IMR-90 (cell line): ENCODE measurements at regions not wholly inside any gene's neighbourhood (a gene's known extent, or its start where the extent isn't known, plus 50 kb on each side); places are given as distances from the start of the nearest gene placed in this dataset.

ENCODE experiments used
- ATAC-seq: fragments of 200-7000 bp; cut with Tn5 transposase; 2 replicates; pipeline ENCODE4 v1.9.1; 2020; ENCODE audit warnings: low read depth, mild to moderate bottlenecking, moderate library complexity
- BruUV-seq: library from RNA; stranded (reverse); fragments of 400-500 nt; replicated peaks from 2 replicates; lab custom pipeline; 2021; lab: Mats Ljungman, UMichigan
- CTCF ChIA-PET: fragments of 300-600 bp; formaldehyde crosslinking; extraction: SDS; loops from one replicate; lab custom pipeline; 2021; ENCODE audit warnings: antibody characterized with exemption; lab: Yijun Ruan, JAX
- POLR2A ChIA-PET: fragments of 300-600 bp; sonication (Branson Sonifier 250); formaldehyde crosslinking; loops from one replicate; lab custom pipeline; 2022; ENCODE audit warnings: antibody characterized with exemption; ENCODE audit not compliant: unreplicated experiment; lab: Charles Lee
- DNase-seq: peaks from one replicate; pipeline ENCODE4 v3.0.0; 2013
- H2AFZ ChIP-seq: replicated peaks from 2 replicates; pipeline ENCODE3; 2013; ENCODE audit warnings: low read length, mild to moderate bottlenecking; ENCODE audit not compliant: poor library complexity
- H2AK5ac ChIP-seq: 2 replicates; pipeline ENCODE4 v1.6.1; 2013; ENCODE audit warnings: low read depth, low read length, inconsistent platforms
- H2AK9ac ChIP-seq: replicated peaks from 2 replicates; pipeline ENCODE3; 2013; ENCODE audit warnings: mild to moderate bottlenecking, low read depth, low read length, moderate library complexity; ENCODE audit not compliant: poor library complexity
- H2BK120ac ChIP-seq: 2 replicates; pipeline ENCODE4 v1.6.1; 2013; ENCODE audit warnings: low read depth, low read length, inconsistent platforms
- H2BK15ac ChIP-seq: 3 replicates; pipeline ENCODE4 v1.6.1; 2013; ENCODE audit warnings: low read depth, low read length, inconsistent platforms
- H2BK20ac ChIP-seq: 2 replicates; pipeline ENCODE4 v1.6.1; 2013; ENCODE audit warnings: low read depth, mild to moderate bottlenecking, inconsistent platforms, low read length, moderate library complexity
- H2BK5ac ChIP-seq: 2 replicates; pipeline ENCODE4 v1.6.1; 2013; ENCODE audit warnings: mild to moderate bottlenecking, low read depth, low read length, inconsistent platforms; ENCODE audit not compliant: poor library complexity, severe bottlenecking
- H3K14ac ChIP-seq: replicated peaks from 2 replicates; pipeline ENCODE4 v1.6.1; 2013; ENCODE audit warnings: low read depth, low read length, inconsistent platforms
- H3K18ac ChIP-seq: 2 replicates; pipeline ENCODE4 v1.6.1; 2013; ENCODE audit warnings: low read depth, low read length, control low read depth
- H3K23ac ChIP-seq: 2 replicates; pipeline ENCODE4 v1.6.1; 2013; ENCODE audit warnings: low read depth, low read length, inconsistent platforms
- H3K27ac ChIP-seq: 2 replicates; pipeline ENCODE4 v1.5.1; 2013; ENCODE audit warnings: mild to moderate bottlenecking, control low read depth, low read length; ENCODE audit not compliant: insufficient read depth
- H3K27me3 ChIP-seq: 2 replicates; pipeline ENCODE4 v1.6.1; 2013; ENCODE audit warnings: low read length; ENCODE audit not compliant: control insufficient read depth, insufficient read depth
- H3K36me3 ChIP-seq: 2 replicates; pipeline ENCODE4 v1.6.1; 2013; ENCODE audit warnings: low read length, mixed read lengths; ENCODE audit not compliant: control insufficient read depth, insufficient read depth
- H3K4ac ChIP-seq: 2 replicates; pipeline ENCODE4 v1.6.1; 2013; ENCODE audit warnings: low read depth, low read length, inconsistent platforms
- H3K4me1 ChIP-seq: 2 replicates; pipeline ENCODE4 v1.6.1; 2013; ENCODE audit warnings: low read length, mixed read lengths; ENCODE audit not compliant: control insufficient read depth, insufficient read depth
- H3K4me2 ChIP-seq: 2 replicates; pipeline ENCODE4 v1.6.1; 2013; ENCODE audit warnings: low read depth, mild to moderate bottlenecking, control low read depth, low read length, moderate library complexity
- H3K4me3 ChIP-seq: 2 replicates; pipeline ENCODE4 v1.5.1; 2013; ENCODE audit warnings: low read depth, mild to moderate bottlenecking, control low read depth, low read length, moderate library complexity; ENCODE audit not compliant: insufficient read depth
- H3K56ac ChIP-seq: 2 replicates; pipeline ENCODE4 v1.6.1; 2013; ENCODE audit warnings: low read length, inconsistent platforms; ENCODE audit not compliant: insufficient read depth; ENCODE audit errors: extremely low read depth
- H3K79me1 ChIP-seq, 2 experiments: 2 replicates each; pipeline ENCODE4 v1.6.1; 2013; ENCODE audit warnings: low read length in 2 of 2, inconsistent platforms in 1 of 2, low read depth in 1 of 2
- H3K9ac ChIP-seq: 2 replicates; pipeline ENCODE4 v1.6.1; 2013; ENCODE audit warnings: low read depth, low read length, control low read depth
- H3K9me1 ChIP-seq: 2 replicates; pipeline ENCODE4 v1.6.1; 2013; ENCODE audit warnings: low read length, inconsistent platforms; ENCODE audit not compliant: insufficient read depth
- H3K9me3 ChIP-seq: 2 replicates; pipeline ENCODE4 v1.6.1; 2013; ENCODE audit warnings: low read length; ENCODE audit not compliant: control insufficient read depth, insufficient read depth
- H4K20me1 ChIP-seq: 2 replicates; pipeline ENCODE4 v1.6.1; 2013; ENCODE audit warnings: low read length, inconsistent platforms; ENCODE audit not compliant: insufficient read depth
- H4K5ac ChIP-seq: 2 replicates; pipeline ENCODE4 v1.6.1; 2013; ENCODE audit warnings: mild to moderate bottlenecking, low read depth, low read length, control low read depth
- H4K8ac ChIP-seq, 2 experiments: 2 replicates each; pipeline ENCODE4 v1.6.1; 2013; ENCODE audit warnings: low read depth in 2 of 2, low read length in 2 of 2, control low read depth in 1 of 2, inconsistent platforms in 1 of 2
- H4K91ac ChIP-seq: 2 replicates; pipeline ENCODE4 v1.6.1; 2013; ENCODE audit warnings: low read depth, low read length, inconsistent platforms; ENCODE audit not compliant: insufficient read depth
- BHLHE40 ChIP-seq: fragments of 150-350 bp; IDR thresholded peaks from 2 replicates; pipeline ENCODE4 v1.6.1; 2016; ENCODE audit warnings: mild to moderate bottlenecking, low read depth, low read length
- CEBPB ChIP-seq: IDR thresholded peaks from 2 replicates; pipeline ENCODE4 v1.6.1; 2012; ENCODE audit warnings: low read depth, low read length, improper control_type of control experiment
- CHD1 ChIP-seq: IDR thresholded peaks from 2 replicates; pipeline ENCODE4 v1.6.1; 2012; ENCODE audit warnings: low read depth, low read length, improper control_type of control experiment
- CTCF ChIP-seq: conservative IDR thresholded peaks from 2 replicates; pipeline ENCODE4 v1.5.1; 2012; ENCODE audit warnings: mild to moderate bottlenecking, low read depth, low read length, improper control_type of control experiment
- FOS ChIP-seq: fragments of 150-350 bp; IDR thresholded peaks from 2 replicates; pipeline ENCODE4 v1.6.1; 2016; ENCODE audit warnings: low read depth, low read length
- MAFK ChIP-seq: IDR thresholded peaks from 2 replicates; pipeline ENCODE4 v1.6.1; 2012; ENCODE audit warnings: low read depth, low read length, improper control_type of control experiment
- MAZ ChIP-seq: IDR thresholded peaks from 2 replicates; pipeline ENCODE4 v1.6.1; 2012; ENCODE audit warnings: low read depth, mild to moderate bottlenecking, low read length, improper control_type of control experiment, moderate library complexity, borderline replicate concordance
- MXI1 ChIP-seq: IDR thresholded peaks from 2 replicates; pipeline ENCODE4 v1.6.1; 2012; ENCODE audit warnings: low read depth, mild to moderate bottlenecking, low read length, moderate library complexity, borderline replicate concordance
- NFE2L2 ChIP-seq: fragments of 150-350 bp; IDR thresholded peaks from 2 replicates; pipeline ENCODE4 v1.6.1; 2016; ENCODE audit warnings: low read depth, mild to moderate bottlenecking, low read length
- POLR2A ChIP-seq: IDR thresholded peaks from 2 replicates; pipeline ENCODE4 v1.6.1; 2012; ENCODE audit warnings: mild to moderate bottlenecking, low read depth, low read length
- RAD21 ChIP-seq: IDR thresholded peaks from 2 replicates; pipeline ENCODE4 v1.6.1; 2012; ENCODE audit warnings: low read length, improper control_type of control experiment
- RCOR1 ChIP-seq: IDR thresholded peaks from 2 replicates; pipeline ENCODE4 v1.6.1; 2012; ENCODE audit warnings: mild to moderate bottlenecking, low read length, improper control_type of control experiment; ENCODE audit not compliant: insufficient replicate concordance
- RFX5 ChIP-seq: IDR thresholded peaks from 2 replicates; pipeline ENCODE4 v1.8.0; 2012; ENCODE audit warnings: low read depth, mild to moderate bottlenecking, low read length, moderate library complexity
- SMC3 ChIP-seq: fragments of 150-350 bp; IDR thresholded peaks from 2 replicates; pipeline ENCODE4 v1.6.1; 2016; ENCODE audit warnings: low read depth, mild to moderate bottlenecking, antibody characterized with exemption, low read length, moderate library complexity
- WGBS, 2 experiments: methylation state at CpG; one replicate each; pipeline versions ENCODE4 v1.1.5 to v1.1.7; 2013; ENCODE audit warnings: missing lambda C conversion rate in 2 of 2; ENCODE audit not compliant: insufficient read length in 1 of 2; ENCODE audit errors: extremely low coverage in 2 of 2; 5-methylcytosine and 5-hydroxymethylcytosine counted together
- dilution Hi-C: fragments of 300-500 bp; cut with HindIII; formaldehyde crosslinking; loops from one replicate; pipeline ENCODE4 v1.14.3; 2018; ENCODE audit warnings: low sequenced_read_pairs; ENCODE audit not compliant: unreplicated experiment
- in situ Hi-C: fragments of 300-500 bp; cut with MboI; formaldehyde crosslinking; loops from 3 replicates; pipeline ENCODE4 v1.14.3; 2019; ENCODE audit warnings: low sequenced_read_pairs, inconsistent platforms, mixed read lengths
- intact Hi-C: fragments of 100-400 bp; cut with micrococcal nuclease; formaldehyde crosslinking; loops from 2 replicates; pipeline ENCODE4 v1.10.0; 2022
- TF ChIP-seq, protein P1 (sequence below): fragments of 150-350 bp; IDR thresholded peaks from 2 replicates; pipeline ENCODE4 v1.6.1; 2017; ENCODE audit warnings: mild to moderate bottlenecking, antibody characterized with exemption, low read length, low read depth
- TF ChIP-seq, protein P2 (sequence below): fragments of 150-350 bp; IDR thresholded peaks from 2 replicates; pipeline ENCODE4 v1.6.1; 2016; ENCODE audit warnings: low read depth, mild to moderate bottlenecking, low read length, moderate library complexity, borderline replicate concordance

DNA sequence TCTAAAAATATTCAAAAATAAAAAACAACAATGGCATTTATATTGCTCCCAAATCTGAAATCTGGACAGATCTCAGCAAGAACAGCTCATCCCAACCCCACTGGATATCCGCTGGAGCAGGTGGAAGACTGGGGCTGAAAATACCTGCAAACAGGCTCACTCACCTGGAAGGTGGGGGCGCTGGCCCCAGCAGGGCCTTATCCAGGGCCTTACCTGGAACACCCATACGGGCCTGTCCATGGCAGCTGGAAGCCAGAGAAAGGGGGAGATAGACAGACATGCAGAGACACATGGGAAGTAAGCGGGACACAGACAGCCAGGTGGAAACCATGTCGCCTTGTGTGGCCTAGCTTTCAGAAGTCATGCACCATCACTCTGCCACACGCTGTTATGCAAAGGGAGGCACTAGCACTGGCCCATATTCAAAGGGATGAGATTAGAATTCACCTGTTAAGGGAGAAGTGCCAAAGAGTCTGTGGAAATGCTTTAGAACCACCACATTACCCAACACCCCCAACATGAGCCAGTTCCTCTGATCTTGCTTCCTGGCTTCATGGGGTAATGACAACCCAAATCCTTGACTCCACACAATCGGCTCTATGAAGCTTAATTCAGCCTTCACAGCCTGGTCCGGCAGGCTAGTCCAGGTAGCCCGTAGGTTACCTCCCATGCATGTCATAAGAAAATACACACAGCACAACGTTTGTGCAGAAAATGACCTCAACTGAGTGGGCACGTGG, 99.0 kb upstream of the CDYL start:
- TF ChIP-seq BHLHE40: no peak
- no peak for TF ChIP-seq RCOR1
- TF ChIP-seq MXI1: no peak
- no peak for TF ChIP-seq POLR2A
- TF ChIP-seq MAZ: no peak
- no peak for TF ChIP-seq FOS
- TF ChIP-seq CTCF: no peak
- TF ChIP-seq CEBPB: no peak
- TF ChIP-seq, protein P1, sequence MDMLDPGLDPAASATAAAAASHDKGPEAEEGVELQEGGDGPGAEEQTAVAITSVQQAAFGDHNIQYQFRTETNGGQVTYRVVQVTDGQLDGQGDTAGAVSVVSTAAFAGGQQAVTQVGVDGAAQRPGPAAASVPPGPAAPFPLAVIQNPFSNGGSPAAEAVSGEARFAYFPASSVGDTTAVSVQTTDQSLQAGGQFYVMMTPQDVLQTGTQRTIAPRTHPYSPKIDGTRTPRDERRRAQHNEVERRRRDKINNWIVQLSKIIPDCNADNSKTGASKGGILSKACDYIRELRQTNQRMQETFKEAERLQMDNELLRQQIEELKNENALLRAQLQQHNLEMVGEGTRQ: no peak
- TF ChIP-seq, protein P2, sequence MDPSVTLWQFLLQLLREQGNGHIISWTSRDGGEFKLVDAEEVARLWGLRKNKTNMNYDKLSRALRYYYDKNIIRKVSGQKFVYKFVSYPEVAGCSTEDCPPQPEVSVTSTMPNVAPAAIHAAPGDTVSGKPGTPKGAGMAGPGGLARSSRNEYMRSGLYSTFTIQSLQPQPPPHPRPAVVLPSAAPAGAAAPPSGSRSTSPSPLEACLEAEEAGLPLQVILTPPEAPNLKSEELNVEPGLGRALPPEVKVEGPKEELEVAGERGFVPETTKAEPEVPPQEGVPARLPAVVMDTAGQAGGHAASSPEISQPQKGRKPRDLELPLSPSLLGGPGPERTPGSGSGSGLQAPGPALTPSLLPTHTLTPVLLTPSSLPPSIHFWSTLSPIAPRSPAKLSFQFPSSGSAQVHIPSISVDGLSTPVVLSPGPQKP: no peak
- no peak for TF ChIP-seq MAFK
- no peak for TF ChIP-seq CHD1
- TF ChIP-seq RAD21: no peak
- TF ChIP-seq RFX5: no peak
- TF ChIP-seq NFE2L2: no peak
- TF ChIP-seq SMC3: no peak
- Histone ChIP-seq H3K9ac (no peak overlapping the region), H2AFZ (peak overlapping the region; percentile 3), H3K56ac (no peak overlapping the region), H4K8ac (no peak overlapping the region), H3K9me3 (no peaks in the 10 kb centered on the region), H3K9me1 (no peaks in the 10 kb centered on the region), H3K79me1 (no peaks in the 10 kb centered on the region), H4K5ac (no peak overlapping the region), H2BK5ac (no peak overlapping the region), H2AK5ac (no peak overlapping the region), H3K4me1 (peaks cover 4% of the 10 kb centered on the region; the same call in 1 of the 2 replicates), H2BK15ac (no peak overlapping the region), H2AK9ac (no peak overlapping the region), H3K4me3 (no peak overlapping the region), H4K91ac (no peak overlapping the region), H3K4me2 (no peak overlapping the region), H4K20me1 (no peaks in the 10 kb centered on the region), H3K14ac (no peak overlapping the region), H3K4ac (no peak overlapping the region), H3K36me3 (no peaks in the 10 kb centered on the region), H2BK120ac (no peak overlapping the region), H3K23ac (no peak overlapping the region), H2BK20ac (no peak overlapping the region), H3K27ac (no peak overlapping the region), H3K18ac (no peak overlapping the region), H3K27me3 (peaks cover 2% of the 10 kb centered on the region)
- ATAC-seq (no peak), DNase-seq (no peak)
- intact Hi-C loops: no loop called here
- dilution Hi-C loops: no loop called here
- no TSS peak for BruUV-seq
- CTCF ChIA-PET: no interaction called here
- POLR2A ChIA-PET: no interaction called here
- in situ Hi-C loops: no loop called here
- 0% methylated on average over 1 of the region's 11 CpGs; no CpG with 5 or more reads in 1 of the 2 experiments for WGBS, 2 experiments
